Mucosa of descending colon (tissue), 3 donors: ENCODE measurements at regions not wholly inside any gene's neighbourhood (a gene's known extent, or its start where the extent isn't known, plus 50 kb on each side); places are given as distances from the start of the nearest gene placed in this dataset.
A peak's percentile ranks its signal among the peaks of the same experiment; 100 is the strongest.

Source experiments
- ATAC-seq: fragments of 200-7000 bp; cut with Tn5 transposase; one replicate; pipeline ENCODE4 v1.9.1; 2020; ENCODE audit warnings: mild to moderate bottlenecking, moderate library complexity
- DNase-seq, 3 donors: peaks; one replicate each; pipeline ENCODE4 v3.0.0-alpha.2; 2020
- H3K36me3 ChIP-seq: fragments of 200-600 bp; one replicate; pipeline ENCODE4 v1.8.0; 2021; ENCODE audit warnings: low read depth, mild to moderate bottlenecking
- H3K4me1 ChIP-seq: fragments of 200-600 bp; one replicate; pipeline ENCODE4 v1.8.0; 2021; ENCODE audit warnings: low read depth, mild to moderate bottlenecking
- H3K4me3 ChIP-seq: fragments of 200-600 bp; one replicate; pipeline ENCODE4 v1.8.0; 2021; ENCODE audit warnings: mild to moderate bottlenecking
- H3K9me3 ChIP-seq: fragments of 200-600 bp; one replicate; pipeline ENCODE4 v1.8.0; 2021; ENCODE audit warnings: mild to moderate bottlenecking
- CTCF ChIP-seq: fragments of 200-600 bp; IDR thresholded peaks from one replicate; pipeline ENCODE4 v1.8.0; 2022; ENCODE audit warnings: antibody characterized with exemption, mild to moderate bottlenecking
- intact Hi-C, 2 donors: fragments of 100-400 bp; cut with DNase I in 1 of 2; cut with micrococcal nuclease in 1 of 2; formaldehyde crosslinking; loops; one replicate each; pipeline versions ENCODE4 v1.11.0 to v1.11.1; 2022; cut with DNase I, micrococcal nuclease
- donor health status: DM: no; HTN: no; CAD: no; lungs with moderate emphysema.
- donor health status: DM: no; HTN: no; CAD: no.
- donor health status: DM: no; HTN: yes; CAD: no.

GRCh38 chr13:37995092-37995491 lies 125.5 kb upstream of the TRPC4 start:
- no peak for TF ChIP-seq CTCF
- intact Hi-C loops, result no loop called here
- DNase-seq (no peak), ATAC-seq (peak; percentile 46)
- Histone ChIP-seq H3K36me3 (no peaks in the 10 kb centered on the region), H3K9me3 (no peaks in the 10 kb centered on the region), H3K4me1 (no peaks in the 10 kb centered on the region), H3K4me3 (no peak overlapping the region)

GRCh38 chr13:37986811-37987210 lies 117.2 kb upstream of the TRPC4 start:
- TF ChIP-seq CTCF, result no peak
- DNase-seq (no peak), ATAC-seq (no peak)
- no peaks in the 10 kb centered on the region for H3K4me1 ChIP-seq
- intact Hi-C loops, result no loop called here
- no peaks in the 10 kb centered on the region for H3K9me3 ChIP-seq
- no peaks in the 10 kb centered on the region for H3K36me3 ChIP-seq
- no peak overlapping the region for H3K4me3 ChIP-seq

GRCh38 chr13:37985281-37985680 lies 115.7 kb upstream of the TRPC4 start:
- Histone ChIP-seq H3K4me3 (no peak overlapping the region), H3K9me3 (no peaks in the 10 kb centered on the region), H3K36me3 (no peaks in the 10 kb centered on the region), H3K4me1 (no peaks in the 10 kb centered on the region)
- DNase-seq, result no peak
- no peak for TF ChIP-seq CTCF
- intact Hi-C loops, result no loop called here
- no peak for ATAC-seq

GRCh38 chr13:37984357-37984756 lies 114.8 kb upstream of the TRPC4 start:
- ATAC-seq, result no peak
- H3K9me3 ChIP-seq, result no peaks in the 10 kb centered on the region

GRCh38 chr13:37981932-37982331 lies 112.4 kb upstream of the TRPC4 start:
- Histone ChIP-seq H3K4me1 (no peaks in the 10 kb centered on the region), H3K36me3 (no peaks in the 10 kb centered on the region), H3K4me3 (no peak overlapping the region), H3K9me3 (no peaks in the 10 kb centered on the region)
- DNase-seq (peak in 1 of 3 donors; percentile 29), ATAC-seq (peak; percentile 62)
- intact Hi-C loops, result no loop called here
- no peak for TF ChIP-seq CTCF

More at GRCh38 chr13:37984357-37984756, 114.8 kb upstream of the TRPC4 start:
- intact Hi-C loops, result no loop called here
- peak in 1 of 3 donors; percentile 6 for DNase-seq
- Histone ChIP-seq H3K4me3 (no peak overlapping the region), H3K4me1 (no peaks in the 10 kb centered on the region), H3K36me3 (no peaks in the 10 kb centered on the region)
- no peak for TF ChIP-seq CTCF

GRCh38 chr13:37978680-37979079 lies 109.1 kb upstream of the TRPC4 start:
- Histone ChIP-seq H3K9me3 (no peaks in the 10 kb centered on the region), H3K36me3 (no peaks in the 10 kb centered on the region), H3K4me3 (no peak overlapping the region), H3K4me1 (no peaks in the 10 kb centered on the region)
- ATAC-seq (no peak), DNase-seq (no peak)
- intact Hi-C loops, result no loop called here
- TF ChIP-seq CTCF, result no peak
